A673 (cell line): ENCODE measurements at regions not wholly inside any gene's neighbourhood (a gene's known extent, or its start where the extent isn't known, plus 50 kb on each side); places are given as distances from the start of the nearest gene placed in this dataset.

ENCODE experiments used
- EZH2 ChIP-seq: fragments of 200-600 bp; sonication (generic); IDR thresholded peaks from 2 replicates; pipeline ENCODE4 v1.6.1; 2017; ENCODE audit warnings: borderline replicate concordance, low read depth, mild to moderate bottlenecking, mixed read lengths, antibody characterized with exemption, low read length; ENCODE audit not compliant: poor library complexity, severe bottlenecking
- TF ChIP-seq, protein P1 (sequence below): fragments of 300-800, 200-600 bp; sonication (generic); conservative IDR thresholded peaks from 2 replicates; pipeline ENCODE4 v1.5.1; 2017; ENCODE audit warnings: low read depth, mild to moderate bottlenecking, antibody characterized with exemption, low read length, moderate library complexity, mixed read lengths

DNA sequence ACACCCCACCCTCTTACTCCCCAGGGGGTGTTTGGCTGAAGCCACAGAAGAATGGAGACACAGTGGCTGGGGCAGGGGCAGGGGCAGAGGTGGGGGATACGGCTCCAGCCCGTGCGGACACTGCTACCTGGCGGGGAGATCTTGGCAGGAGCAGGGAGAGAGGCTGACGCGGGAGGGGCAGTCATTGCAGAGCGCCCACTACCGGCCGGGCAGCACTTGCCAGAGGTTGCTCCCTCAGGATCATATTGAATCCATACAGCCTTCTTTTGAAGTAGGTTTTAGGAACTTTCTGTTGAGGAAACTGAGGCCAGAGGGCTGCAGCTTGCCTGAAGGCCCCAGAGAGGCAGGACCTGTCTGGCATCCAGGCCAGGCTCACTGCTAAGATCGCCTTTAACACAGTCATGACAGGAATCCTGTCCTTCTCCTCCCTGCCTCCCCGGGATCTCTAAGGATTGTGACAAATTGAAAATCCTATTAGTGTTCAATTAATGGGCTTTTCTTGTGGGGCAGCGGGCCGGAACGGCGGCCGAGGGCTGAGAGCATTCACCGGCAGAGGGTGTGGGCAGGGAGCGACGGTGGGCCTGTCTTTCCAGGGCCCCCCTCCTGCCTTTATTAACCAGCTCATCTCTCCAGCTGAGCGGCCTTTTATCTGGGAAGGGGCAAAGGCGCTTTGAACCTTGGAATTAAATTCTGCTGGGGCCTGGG, 65.5 kb upstream of the WNT4 start:
- TF ChIP-seq, protein P1, sequence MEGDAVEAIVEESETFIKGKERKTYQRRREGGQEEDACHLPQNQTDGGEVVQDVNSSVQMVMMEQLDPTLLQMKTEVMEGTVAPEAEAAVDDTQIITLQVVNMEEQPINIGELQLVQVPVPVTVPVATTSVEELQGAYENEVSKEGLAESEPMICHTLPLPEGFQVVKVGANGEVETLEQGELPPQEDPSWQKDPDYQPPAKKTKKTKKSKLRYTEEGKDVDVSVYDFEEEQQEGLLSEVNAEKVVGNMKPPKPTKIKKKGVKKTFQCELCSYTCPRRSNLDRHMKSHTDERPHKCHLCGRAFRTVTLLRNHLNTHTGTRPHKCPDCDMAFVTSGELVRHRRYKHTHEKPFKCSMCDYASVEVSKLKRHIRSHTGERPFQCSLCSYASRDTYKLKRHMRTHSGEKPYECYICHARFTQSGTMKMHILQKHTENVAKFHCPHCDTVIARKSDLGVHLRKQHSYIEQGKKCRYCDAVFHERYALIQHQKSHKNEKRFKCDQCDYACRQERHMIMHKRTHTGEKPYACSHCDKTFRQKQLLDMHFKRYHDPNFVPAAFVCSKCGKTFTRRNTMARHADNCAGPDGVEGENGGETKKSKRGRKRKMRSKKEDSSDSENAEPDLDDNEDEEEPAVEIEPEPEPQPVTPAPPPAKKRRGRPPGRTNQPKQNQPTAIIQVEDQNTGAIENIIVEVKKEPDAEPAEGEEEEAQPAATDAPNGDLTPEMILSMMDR = no peak
- TF ChIP-seq EZH2 = no peak
